Activated naive CD4-positive, alpha-beta T cell treated with anti-CD3 and anti-CD28 coated beads, Interleukin-2, amount 10 ng/mL, durations not matched to agents 7 days and 5 days (primary cell): ENCODE measurements at regions not wholly inside any gene's neighbourhood (a gene's known extent, or its start where the extent isn't known, plus 50 kb on each side); places are given as distances from the start of the nearest gene placed in this dataset.
"Not testable (repeated sequence)": the region's sequence is repeated elsewhere in the genome, so short reads cannot be mapped to it uniquely, and the experiment has no call there.

ENCODE experiments used
- CTCF ChIA-PET: fragments of 350-600 bp; sonication (Branson Sonifier 250); formaldehyde crosslinking; loops from one replicate; lab custom pipeline; 2021; ENCODE audit warnings: antibody characterized with exemption; lab: Charles Lee
- DNase-seq: peaks from one replicate; pipeline ENCODE4 v3.0.0-alpha.2; 2020
- H3K27ac Mint-ChIP-seq: one replicate; pipeline ENCODE4 v1.8.0; 2021; ENCODE audit warnings: mild to moderate bottlenecking, moderate library complexity, mixed read lengths
- H3K27me3 Mint-ChIP-seq: one replicate; pipeline ENCODE4 v1.8.0; 2021; ENCODE audit warnings: mild to moderate bottlenecking, mixed read lengths
- H3K36me3 Mint-ChIP-seq: one replicate; pipeline ENCODE4 v1.8.0; 2021; ENCODE audit warnings: mixed read lengths
- H3K4me1 Mint-ChIP-seq: one replicate; pipeline ENCODE4 v1.8.0; 2021; ENCODE audit warnings: mixed read lengths
- H3K4me3 Mint-ChIP-seq: one replicate; pipeline ENCODE4 v1.8.0; 2021; ENCODE audit warnings: mild to moderate bottlenecking, moderate library complexity, mixed read lengths
- H3K9me3 Mint-ChIP-seq: one replicate; pipeline ENCODE4 v1.8.0; 2021; ENCODE audit warnings: mixed read lengths

GRCh38 chr9:65566018-65566417 lies 109.7 kb upstream of the ZNG1E start:
- CTCF ChIA-PET, H3K4me3 Mint-ChIP-seq, H3K27ac Mint-ChIP-seq, H3K9me3 Mint-ChIP-seq, H3K4me1 Mint-ChIP-seq, H3K36me3 Mint-ChIP-seq, DNase-seq, H3K27me3 Mint-ChIP-seq: not testable (repeated sequence)

GRCh38 chr9:65519018-65519417 lies 156.7 kb upstream of the ZNG1E start:
- H3K27me3 Mint-ChIP-seq, H3K9me3 Mint-ChIP-seq, H3K4me3 Mint-ChIP-seq, H3K36me3 Mint-ChIP-seq, H3K4me1 Mint-ChIP-seq, H3K27ac Mint-ChIP-seq, CTCF ChIA-PET, DNase-seq: not testable (repeated sequence)

GRCh38 chr9:65514465-65514864 lies 161.3 kb upstream of the ZNG1E start:
- H3K4me3 Mint-ChIP-seq, H3K27ac Mint-ChIP-seq, H3K36me3 Mint-ChIP-seq, H3K9me3 Mint-ChIP-seq, CTCF ChIA-PET, H3K27me3 Mint-ChIP-seq, H3K4me1 Mint-ChIP-seq, DNase-seq: not testable (repeated sequence)

- H3K27ac Mint-ChIP-seq, H3K27me3 Mint-ChIP-seq, CTCF ChIA-PET, H3K4me1 Mint-ChIP-seq, H3K36me3 Mint-ChIP-seq, H3K4me3 Mint-ChIP-seq, H3K9me3 Mint-ChIP-seq, DNase-seq: not testable (repeated sequence)
Measured at GRCh38 chr9:65507897-65508296, 167.8 kb upstream of the ZNG1E start.

- H3K36me3 Mint-ChIP-seq, H3K4me3 Mint-ChIP-seq, H3K9me3 Mint-ChIP-seq, H3K4me1 Mint-ChIP-seq, CTCF ChIA-PET, H3K27me3 Mint-ChIP-seq, DNase-seq, H3K27ac Mint-ChIP-seq: not testable (repeated sequence)
Measured at GRCh38 chr9:65504686-65505085, 171.0 kb upstream of the ZNG1E start.

- DNase-seq, H3K36me3 Mint-ChIP-seq, H3K27ac Mint-ChIP-seq, CTCF ChIA-PET, H3K4me1 Mint-ChIP-seq, H3K9me3 Mint-ChIP-seq, H3K27me3 Mint-ChIP-seq, H3K4me3 Mint-ChIP-seq: not testable (repeated sequence)
Measured at GRCh38 chr9:65503696-65504095, 172.0 kb upstream of the ZNG1E start.

- H3K36me3 Mint-ChIP-seq, CTCF ChIA-PET, H3K4me1 Mint-ChIP-seq: not testable (repeated sequence)
Measured at GRCh38 chr9:65482890-65483289, 192.8 kb upstream of the ZNG1E start.

GRCh38 chr9:65481291-65481690 lies 194.4 kb upstream of the ZNG1E start:
- H3K4me1 Mint-ChIP-seq, H3K36me3 Mint-ChIP-seq, CTCF ChIA-PET, H3K9me3 Mint-ChIP-seq, DNase-seq, H3K27me3 Mint-ChIP-seq, H3K4me3 Mint-ChIP-seq, H3K27ac Mint-ChIP-seq: not testable (repeated sequence)

More at GRCh38 chr9:65482890-65483289, 192.8 kb upstream of the ZNG1E start:
- not testable (repeated sequence) for DNase-seq, H3K4me3 Mint-ChIP-seq, H3K27me3 Mint-ChIP-seq, H3K27ac Mint-ChIP-seq
- H3K9me3 Mint-ChIP-seq: peaks cover 13% of the 10 kb centered on the region

- H3K9me3 Mint-ChIP-seq, H3K4me1 Mint-ChIP-seq, CTCF ChIA-PET, H3K4me3 Mint-ChIP-seq, H3K27me3 Mint-ChIP-seq, DNase-seq, H3K27ac Mint-ChIP-seq, H3K36me3 Mint-ChIP-seq: not testable (repeated sequence)
Measured at GRCh38 chr9:65474891-65475290, 189.9 kb upstream of the FOXD4L5 start.

- H3K4me1 Mint-ChIP-seq, DNase-seq, H3K27ac Mint-ChIP-seq, H3K4me3 Mint-ChIP-seq, H3K36me3 Mint-ChIP-seq, CTCF ChIA-PET, H3K27me3 Mint-ChIP-seq: not testable (repeated sequence)
- peaks cover 16% of the 10 kb centered on the region for H3K9me3 Mint-ChIP-seq
Measured at GRCh38 chr9:65473059-65473822, 188.2 kb upstream of the FOXD4L5 start.

- H3K27ac Mint-ChIP-seq, H3K4me1 Mint-ChIP-seq, CTCF ChIA-PET, H3K27me3 Mint-ChIP-seq, H3K36me3 Mint-ChIP-seq, DNase-seq, H3K4me3 Mint-ChIP-seq: not testable (repeated sequence)
- H3K9me3 Mint-ChIP-seq: peaks cover 18% of the 10 kb centered on the region
Measured at GRCh38 chr9:65471106-65471505, 186.1 kb upstream of the FOXD4L5 start.

- H3K27me3 Mint-ChIP-seq, CTCF ChIA-PET, H3K27ac Mint-ChIP-seq, DNase-seq, H3K4me3 Mint-ChIP-seq, H3K36me3 Mint-ChIP-seq, H3K4me1 Mint-ChIP-seq: not testable (repeated sequence)
- peaks cover 45% of the 10 kb centered on the region for H3K9me3 Mint-ChIP-seq
Measured at GRCh38 chr9:65466911-65467734, 182.1 kb upstream of the FOXD4L5 start.

GRCh38 chr9:65465246-65465895 lies 180.4 kb upstream of the FOXD4L5 start:
- H3K27me3 Mint-ChIP-seq, DNase-seq, H3K27ac Mint-ChIP-seq, CTCF ChIA-PET, H3K4me3 Mint-ChIP-seq, H3K36me3 Mint-ChIP-seq, H3K4me1 Mint-ChIP-seq: not testable (repeated sequence)
- H3K9me3 Mint-ChIP-seq: peaks cover 48% of the 10 kb centered on the region

GRCh38 chr9:65462476-65462875 lies 177.5 kb upstream of the FOXD4L5 start:
- H3K9me3 Mint-ChIP-seq: peaks cover 44% of the 10 kb centered on the region
- CTCF ChIA-PET, H3K4me3 Mint-ChIP-seq: not testable (repeated sequence)

More at GRCh38 chr9:65462476-65462875, 177.5 kb upstream of the FOXD4L5 start:
- H3K27me3 Mint-ChIP-seq, H3K36me3 Mint-ChIP-seq, DNase-seq, H3K4me1 Mint-ChIP-seq, H3K27ac Mint-ChIP-seq: not testable (repeated sequence)
